HG03103 (cell line): ENCODE measurements at regions not wholly inside any gene's neighbourhood (a gene's known extent, or its start where the extent isn't known, plus 50 kb on each side); places are given as distances from the start of the nearest gene placed in this dataset.
"Not testable (repeated sequence)": the region's sequence is repeated elsewhere in the genome, so short reads cannot be mapped to it uniquely, and the experiment has no call there.

Experiments
- ATAC-seq: cut with Tn5 transposase; IDR thresholded peaks from one replicate; pipeline ENCODE4 v1.9.1; 2021; ENCODE audit warnings: low read depth; ENCODE audit not compliant: unreplicated experiment

GRCh38 chr3:88282528-88283241 is 132.9 kb downstream of the C3orf38 start:
- no peak for ATAC-seq

GRCh38 chr3:88283242-88283592 is 133.5 kb downstream of the C3orf38 start:
- no peak for ATAC-seq

DNA sequence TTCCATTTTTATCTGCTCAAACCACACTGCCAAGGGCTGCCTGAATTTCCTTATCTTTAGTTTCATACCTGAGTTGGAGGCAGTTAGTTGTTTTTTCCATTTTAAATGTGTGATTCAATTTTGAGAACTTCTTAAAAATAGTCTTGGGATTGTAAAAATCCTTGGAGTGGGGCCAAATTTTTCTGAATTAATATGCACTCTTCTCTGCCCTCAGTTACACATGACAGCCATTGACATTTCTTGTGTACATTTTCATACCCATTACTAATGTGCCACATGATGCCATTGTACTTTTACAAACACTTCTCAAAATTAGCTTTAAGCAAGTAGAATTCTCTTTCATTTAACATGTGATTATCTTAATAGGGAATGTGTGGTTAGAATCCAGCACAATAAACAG is 141.7 kb downstream of the C3orf38 start:
- no peak for ATAC-seq

DNA sequence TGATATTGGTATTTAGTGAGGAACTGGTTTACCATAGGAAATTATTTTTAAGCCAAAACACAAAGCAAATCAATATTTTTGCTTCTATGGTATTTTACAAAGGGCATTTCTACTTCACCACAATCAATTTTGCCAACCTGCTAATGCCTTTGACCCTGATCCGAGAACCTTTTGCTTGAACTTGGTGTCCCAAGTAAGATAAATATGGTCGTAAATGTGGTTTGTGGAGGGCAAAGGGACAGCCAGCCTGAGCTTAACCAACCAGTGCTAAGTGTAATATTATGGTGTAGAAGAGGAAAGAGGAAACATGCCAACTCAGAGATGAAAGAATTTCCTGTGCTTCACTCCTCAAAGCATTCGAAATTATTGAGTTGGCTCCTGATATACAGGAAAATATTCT is 148.4 kb downstream of the C3orf38 start:
- no peak for ATAC-seq

- no peak for ATAC-seq
Observed at GRCh38 chr3:88301273-88301995, 151.7 kb downstream of the C3orf38 start.

- no peak for ATAC-seq
Observed at GRCh38 chr3:88301996-88302393, 152.2 kb downstream of the C3orf38 start.

- ATAC-seq: not testable (repeated sequence)
Observed at GRCh38 chr3:88303331-88303904, 153.7 kb downstream of the C3orf38 start.

- no peak for ATAC-seq
Observed at GRCh38 chr3:88307666-88308065, 157.9 kb downstream of the C3orf38 start.

DNA sequence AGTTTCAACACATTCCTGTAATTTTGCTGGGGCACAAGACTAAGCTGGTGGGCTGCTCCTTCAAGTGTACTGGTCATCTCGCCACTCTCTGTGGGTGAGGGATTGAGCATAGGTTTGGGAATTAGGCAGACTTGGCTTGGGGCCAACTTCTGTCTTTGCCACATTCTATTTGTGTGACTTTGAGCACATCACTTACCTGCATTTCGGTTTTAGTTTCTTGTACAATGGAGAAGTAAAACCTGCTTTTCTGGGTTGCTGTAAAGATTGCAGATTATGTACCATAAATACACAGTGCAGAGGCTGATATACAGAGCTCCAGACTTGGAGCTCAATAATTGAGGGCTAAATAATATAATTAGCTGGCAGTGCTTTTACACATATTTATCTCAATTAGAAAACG is 162.1 kb downstream of the C3orf38 start:
- peak; percentile 66 for ATAC-seq

GRCh38 chr3:88312256-88312655 is 162.5 kb downstream of the C3orf38 start:
- ATAC-seq: no peak

GRCh38 chr3:88318067-88318466 is 168.3 kb downstream of the C3orf38 start:
- ATAC-seq: no peak

DNA sequence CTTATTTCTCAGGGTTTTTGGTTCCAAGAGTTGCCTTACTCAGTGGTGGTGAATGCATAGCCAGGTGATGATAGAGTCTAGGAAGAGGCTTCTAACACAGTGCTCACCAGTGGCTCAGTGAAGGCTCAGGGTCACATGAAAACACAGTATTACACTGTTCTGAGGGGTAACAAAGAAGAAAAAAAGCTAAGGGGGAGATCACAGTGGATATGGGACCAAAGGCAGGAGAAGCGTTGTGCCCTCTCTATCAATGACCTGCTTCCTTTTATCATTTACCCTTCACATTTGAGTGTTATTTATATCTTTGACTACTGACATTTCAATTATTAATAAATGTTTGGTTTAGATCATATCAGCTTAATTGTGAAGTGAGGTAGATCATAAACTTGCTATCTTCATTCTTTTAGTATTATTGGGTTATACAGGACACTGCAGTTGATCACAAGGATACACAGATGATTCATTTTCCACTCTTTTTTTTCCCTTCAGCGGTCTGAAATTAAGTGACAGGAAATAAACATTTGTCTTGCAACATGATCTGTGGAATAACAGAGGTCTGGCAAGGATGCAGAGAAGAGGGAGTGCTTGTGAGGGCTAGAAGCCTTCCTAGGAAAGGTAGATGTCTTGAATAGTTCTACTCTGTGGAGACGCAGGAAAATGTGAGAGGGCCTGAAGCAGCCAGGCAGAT is 171.7 kb downstream of the C3orf38 start:
- ATAC-seq: no peak

- ATAC-seq: no peak
Observed at GRCh38 chr3:88324788-88325187, 175.0 kb downstream of the C3orf38 start.

GRCh38 chr3:88334187-88334868 is 184.6 kb downstream of the C3orf38 start:
- ATAC-seq: no peak

DNA sequence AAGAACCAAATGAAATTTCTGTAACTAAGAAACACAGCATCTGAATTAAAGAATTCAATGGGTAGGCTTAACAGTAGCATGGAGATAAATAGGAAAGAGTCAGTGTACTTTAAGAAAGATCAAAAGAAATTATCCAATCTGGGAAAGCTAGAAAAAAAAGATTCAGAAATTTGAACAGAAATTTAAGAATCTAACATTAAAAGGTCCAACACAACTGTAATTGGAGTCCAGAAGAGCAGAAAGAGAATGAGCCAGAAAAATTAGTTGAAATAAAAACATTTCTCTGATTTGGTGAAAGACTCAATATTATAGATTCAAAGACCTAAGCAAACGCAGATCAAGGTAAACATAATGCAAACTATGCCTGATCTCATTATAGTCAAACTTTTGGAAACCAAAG is 187.1 kb downstream of the C3orf38 start:
- no peak for ATAC-seq

DNA sequence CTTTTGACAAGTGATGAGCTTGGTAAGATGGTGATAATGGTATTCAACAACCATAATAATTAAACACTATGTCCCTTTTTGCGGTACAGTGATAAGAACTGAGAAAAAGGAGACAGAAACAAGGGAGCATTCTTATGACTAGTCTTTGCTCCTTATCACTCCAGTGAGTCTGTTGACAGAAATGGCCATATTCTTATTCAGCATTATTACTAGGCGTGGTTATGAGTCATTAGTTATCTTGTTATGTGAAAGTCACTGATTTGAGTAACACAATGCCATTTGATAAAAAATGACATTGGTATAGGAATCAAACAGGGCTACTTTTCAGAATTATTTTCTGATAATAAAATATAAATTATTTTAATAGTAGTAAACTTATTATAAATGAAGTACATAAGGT is 193.5 kb downstream of the C3orf38 start:
- no peak for ATAC-seq

- ATAC-seq: no peak
Observed at GRCh38 chr3:88346643-88347042, 196.9 kb downstream of the C3orf38 start.

GRCh38 chr3:88362428-88362827 is 212.7 kb downstream of the C3orf38 start:
- ATAC-seq: no peak

GRCh38 chr3:88364926-88365325 is 215.2 kb downstream of the C3orf38 start:
- no peak for ATAC-seq

GRCh38 chr3:88369337-88369736 is 219.6 kb downstream of the C3orf38 start:
- ATAC-seq: no peak

GRCh38 chr3:88369767-88370166 is 220.0 kb downstream of the C3orf38 start:
- no peak for ATAC-seq
